GM18505 (cell line): ENCODE measurements at regions not wholly inside any gene's neighbourhood (a gene's known extent, or its start where the extent isn't known, plus 50 kb on each side); places are given as distances from the start of the nearest gene placed in this dataset.
"Not testable (repeated sequence)": the region's sequence is repeated elsewhere in the genome, so short reads cannot be mapped to it uniquely, and the experiment has no call there.

Experiments used
- ATAC-seq: cut with Tn5 transposase; IDR thresholded peaks from one replicate; pipeline ENCODE4 v1.9.1; 2021; ENCODE audit not compliant: unreplicated experiment
- POLR2A ChIP-seq: IDR thresholded peaks from 4 replicates; pipeline ENCODE4 v1.6.1; 2011; ENCODE audit warnings: borderline replicate concordance; ENCODE audit not compliant: insufficient read depth, insufficient read length; ENCODE audit errors: extremely low read depth

DNA sequence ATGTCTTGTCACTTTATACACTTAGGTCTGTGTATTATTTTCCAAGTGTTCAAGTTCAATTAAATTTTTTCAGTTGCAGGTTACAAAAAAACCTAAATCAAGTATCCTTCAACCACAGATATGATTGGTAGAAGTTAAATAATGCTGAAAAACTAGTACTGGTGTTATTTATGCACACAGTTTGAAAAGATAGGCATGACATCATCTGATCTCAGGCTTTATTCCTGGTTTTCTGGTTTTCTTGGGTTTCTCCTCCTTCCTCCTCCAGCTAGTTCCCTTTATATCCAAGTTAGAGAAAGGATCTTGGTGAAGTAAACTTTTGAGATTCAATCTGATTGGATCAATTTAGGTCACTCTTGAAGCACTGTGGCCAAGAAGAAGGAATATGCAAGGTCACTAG lies 1201.1 kb upstream of the B3GALT2 start:
- no peak for TF ChIP-seq POLR2A
- ATAC-seq: no peak

DNA sequence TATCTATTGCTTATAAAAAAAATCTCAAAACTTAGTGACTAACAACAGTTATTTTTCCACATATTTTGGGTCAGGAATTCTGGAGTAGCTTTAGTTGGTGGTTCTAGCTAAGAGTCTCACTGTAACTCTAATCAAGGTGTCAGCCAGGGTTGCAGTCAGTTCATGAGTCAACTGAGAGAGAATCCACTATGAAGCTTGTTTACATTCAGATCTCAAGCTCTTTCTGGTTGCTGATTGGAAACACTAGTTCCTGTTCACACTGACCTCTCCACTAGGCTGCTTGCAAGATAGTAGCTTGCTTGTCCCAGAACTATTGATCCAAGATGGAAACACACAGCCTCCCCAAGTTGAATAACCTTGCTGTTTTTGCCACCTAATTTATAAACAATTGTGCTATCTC lies 1192.1 kb upstream of the B3GALT2 start:
- no peak for TF ChIP-seq POLR2A
- no peak for ATAC-seq

DNA sequence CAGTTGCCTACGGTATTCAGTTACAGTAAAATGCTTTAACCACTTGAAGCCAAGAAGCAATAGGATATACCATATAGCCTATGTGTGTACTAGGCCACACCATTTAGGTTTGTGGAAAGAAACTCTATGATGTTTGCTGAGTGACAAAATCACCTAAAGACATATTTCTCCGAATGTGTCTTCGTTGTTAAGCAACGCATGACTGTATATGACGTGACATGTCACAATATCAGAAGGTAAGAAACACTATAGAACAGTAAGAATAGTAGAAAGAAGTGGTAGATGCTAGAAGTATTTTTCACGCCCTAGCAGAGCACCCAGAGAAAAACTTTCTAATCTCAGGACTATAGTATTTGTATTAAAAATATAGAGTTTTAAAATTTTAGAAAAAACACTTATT lies 1188.2 kb upstream of the B3GALT2 start:
- no peak for TF ChIP-seq POLR2A
- ATAC-seq: no peak

DNA sequence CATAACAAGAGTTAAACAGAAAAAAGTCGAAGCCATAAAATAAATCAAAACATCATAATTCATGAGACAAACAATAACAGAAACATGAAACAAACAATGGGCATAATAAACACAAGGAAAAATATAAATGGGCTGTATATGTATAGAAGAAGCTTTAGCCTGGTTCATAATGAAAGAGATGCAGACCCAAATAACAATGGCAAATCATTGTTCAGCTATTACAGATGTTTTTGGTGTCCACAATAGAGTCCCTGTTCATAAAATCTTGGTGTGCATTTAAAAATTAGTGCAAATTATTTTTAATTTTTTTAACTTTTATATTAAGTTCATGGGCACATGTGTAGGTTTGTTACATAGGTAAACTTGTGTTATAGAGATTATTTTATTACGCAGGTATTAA lies 1185.9 kb upstream of the B3GALT2 start:
- TF ChIP-seq POLR2A: no peak
- no peak for ATAC-seq

DNA sequence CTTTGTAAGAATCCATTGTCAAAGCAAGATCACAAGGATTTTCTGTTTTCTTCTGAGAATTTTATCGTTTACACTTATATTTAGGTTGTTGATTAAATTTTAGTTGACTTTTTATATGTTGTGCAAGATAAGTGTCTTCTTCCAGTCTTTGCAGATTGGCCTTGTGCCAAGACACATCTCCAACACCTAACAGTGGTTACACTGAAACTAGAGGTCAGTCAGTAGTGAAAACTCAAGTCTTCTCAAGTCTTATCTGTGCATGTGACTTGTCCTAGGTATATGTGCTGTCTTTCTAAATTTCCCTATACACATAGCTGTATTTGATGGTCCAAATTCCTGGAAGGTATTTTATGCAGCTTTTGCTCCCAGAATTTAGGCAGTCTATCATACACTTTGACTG lies 1183.2 kb upstream of the B3GALT2 start:
- no peak for TF ChIP-seq POLR2A
- ATAC-seq: no peak

DNA sequence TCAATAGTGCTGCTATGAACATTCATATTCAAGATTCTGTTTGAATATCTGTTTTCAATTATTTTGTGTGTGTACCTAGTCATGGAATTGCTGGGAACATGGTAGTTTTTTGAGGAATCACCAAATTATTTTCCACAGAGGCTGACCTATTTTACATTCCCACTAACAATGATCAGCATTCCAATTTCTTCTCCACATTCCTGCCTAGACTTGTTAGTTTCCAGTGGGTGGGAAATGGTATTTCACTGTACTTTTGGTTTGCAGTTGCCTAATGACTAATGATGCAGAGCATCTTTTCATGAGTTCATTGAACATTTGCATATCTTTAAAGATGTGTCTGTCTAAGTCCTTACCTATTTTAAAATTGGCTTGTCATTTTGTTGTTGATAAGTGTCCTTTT lies 1182.6 kb upstream of the B3GALT2 start:
- ATAC-seq: no peak
- TF ChIP-seq POLR2A: no peak

DNA sequence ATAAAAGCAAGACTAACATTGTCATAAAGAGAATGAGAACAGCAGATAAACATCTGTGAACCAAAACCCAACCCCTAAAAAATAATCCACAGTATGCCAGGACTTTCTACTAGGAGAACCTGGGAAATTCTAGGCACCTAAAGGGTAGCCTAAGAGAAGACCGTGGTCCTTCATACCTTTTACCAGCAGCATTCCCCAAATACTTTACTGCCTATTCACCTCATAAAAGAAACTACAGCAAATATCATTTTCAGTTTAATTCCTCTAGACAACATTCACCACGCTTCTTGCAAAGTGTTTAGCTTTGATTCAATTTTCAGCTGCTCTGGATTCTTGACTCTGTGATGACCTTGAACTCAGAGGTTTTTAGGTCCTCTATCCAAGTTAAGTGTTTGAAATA lies 1180.7 kb upstream of the B3GALT2 start:
- no peak for ATAC-seq
- TF ChIP-seq POLR2A: no peak

DNA sequence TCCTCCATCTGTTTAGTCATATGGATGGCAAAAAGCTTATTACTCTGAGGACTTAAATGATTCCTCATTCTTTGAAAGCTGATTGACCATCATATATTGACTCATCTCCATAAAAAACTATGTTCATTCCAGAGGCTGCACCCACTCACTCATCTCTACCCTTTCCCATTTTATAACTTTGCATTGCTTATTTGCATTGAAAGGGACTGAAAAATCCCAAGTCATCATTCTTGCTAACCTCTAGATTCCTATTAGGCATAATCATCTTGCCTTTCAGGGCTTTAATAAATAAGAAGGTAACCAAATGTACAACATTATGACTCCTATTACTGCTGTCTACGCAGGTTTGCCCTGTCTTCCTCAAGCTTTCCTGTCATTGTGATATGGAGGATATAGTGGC lies 1180.3 kb upstream of the B3GALT2 start:
- no peak for ATAC-seq
- no peak for TF ChIP-seq POLR2A

DNA sequence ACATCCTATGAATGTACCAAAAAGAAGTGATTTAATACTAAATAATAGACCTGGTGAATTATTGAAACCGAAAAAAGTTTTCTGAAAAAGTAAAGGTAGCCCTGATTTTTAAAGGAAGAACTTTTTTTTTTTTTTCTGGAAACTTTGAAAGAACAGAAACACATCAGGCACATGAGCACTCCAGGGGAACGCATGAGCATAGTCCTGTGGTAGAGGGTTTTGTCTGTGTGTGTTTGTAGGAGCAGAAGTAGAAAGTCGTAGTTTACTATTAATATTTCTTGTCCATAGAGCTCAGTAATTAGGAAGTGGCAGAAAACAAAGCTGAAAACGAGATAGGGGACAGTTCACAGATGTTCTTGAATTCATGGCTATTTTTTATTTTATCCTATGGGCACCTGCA lies 1175.9 kb upstream of the B3GALT2 start:
- no peak for ATAC-seq
- no peak for TF ChIP-seq POLR2A

DNA sequence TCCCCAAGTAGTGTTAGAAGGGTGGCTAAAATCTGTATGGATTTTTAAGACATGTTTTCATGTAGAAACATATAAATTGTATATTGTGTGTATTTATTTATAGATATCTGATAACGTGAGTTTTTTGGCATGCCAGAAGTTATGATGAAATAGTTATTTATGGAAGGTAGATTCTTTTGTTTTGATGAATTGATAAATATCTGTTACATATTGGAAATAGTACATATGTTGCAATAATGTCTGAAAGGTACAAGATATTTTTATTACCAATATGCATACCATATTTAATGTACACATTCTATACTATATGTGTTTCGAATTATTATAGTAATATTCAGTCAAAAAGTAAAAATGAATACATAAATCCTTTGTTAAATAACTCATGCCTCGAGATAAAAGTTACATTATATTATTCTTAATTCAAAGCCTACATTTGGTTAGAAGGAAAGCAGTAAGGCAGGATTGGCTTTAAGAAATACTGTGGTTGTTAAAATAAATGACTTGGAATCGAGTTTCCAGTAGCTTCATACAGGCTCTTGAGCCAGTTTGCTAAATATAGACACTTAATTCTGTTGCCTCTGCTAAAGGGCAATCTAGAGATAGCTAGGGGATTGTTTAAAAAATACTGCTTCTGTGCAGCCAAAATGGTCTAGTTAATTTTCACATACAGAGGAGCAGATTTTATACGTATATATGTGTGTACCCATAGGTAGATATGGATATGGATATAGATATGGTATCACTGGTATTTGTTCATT lies 1175.1 kb upstream of the B3GALT2 start:
- no peak for ATAC-seq
- no peak for TF ChIP-seq POLR2A

DNA sequence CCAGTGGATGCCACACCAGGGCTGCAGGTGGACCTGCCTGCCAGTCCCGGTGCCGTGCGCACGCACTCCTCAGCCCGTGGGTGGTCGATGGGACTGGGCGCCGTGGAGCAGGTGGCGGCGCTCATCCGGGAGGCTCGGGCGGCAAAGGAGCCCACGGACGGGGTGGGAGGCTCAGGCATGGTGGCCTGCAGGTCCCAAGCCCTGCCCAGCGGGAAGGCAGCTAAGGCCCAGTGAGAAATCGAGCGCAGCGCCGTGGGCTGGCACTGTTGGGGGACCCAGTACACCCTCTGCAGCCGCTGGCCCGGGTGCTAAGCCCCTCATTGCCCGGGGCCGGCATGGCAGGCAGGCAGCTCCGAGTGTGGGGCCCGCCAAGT lies 1171.8 kb upstream of the B3GALT2 start:
- no peak for ATAC-seq
- no peak for TF ChIP-seq POLR2A

DNA sequence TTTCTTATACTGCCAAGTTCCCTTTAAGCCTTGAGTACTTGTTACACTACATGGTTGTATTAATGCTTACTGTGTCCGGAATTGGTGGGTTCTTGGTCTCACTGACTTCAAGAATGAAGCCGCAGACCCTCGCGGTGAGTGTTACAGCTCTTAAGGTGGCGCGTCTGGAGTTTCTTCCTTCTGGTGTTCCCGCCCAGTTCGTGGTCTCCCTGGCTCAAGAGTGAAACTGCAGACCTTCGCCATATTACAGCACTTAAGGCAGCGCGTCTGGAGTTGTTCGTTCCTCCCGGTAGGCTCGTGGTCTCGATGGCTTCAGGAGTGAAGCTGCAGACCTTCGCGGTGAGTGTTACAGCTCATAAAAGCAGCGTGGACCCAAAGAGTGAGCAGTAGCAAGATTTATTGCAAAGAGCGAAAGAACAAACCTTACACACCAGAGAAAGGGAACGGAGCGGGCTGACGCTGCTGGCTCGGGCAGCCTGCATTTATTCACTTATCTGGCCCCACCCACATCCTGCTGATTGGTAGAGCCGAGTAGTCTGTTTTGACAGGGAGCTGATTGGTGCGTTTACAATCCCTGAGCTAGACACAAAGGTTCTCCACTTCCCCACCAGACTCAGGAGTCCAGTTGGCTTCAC lies 1171.3 kb upstream of the B3GALT2 start:
- not testable (repeated sequence) for ATAC-seq

DNA sequence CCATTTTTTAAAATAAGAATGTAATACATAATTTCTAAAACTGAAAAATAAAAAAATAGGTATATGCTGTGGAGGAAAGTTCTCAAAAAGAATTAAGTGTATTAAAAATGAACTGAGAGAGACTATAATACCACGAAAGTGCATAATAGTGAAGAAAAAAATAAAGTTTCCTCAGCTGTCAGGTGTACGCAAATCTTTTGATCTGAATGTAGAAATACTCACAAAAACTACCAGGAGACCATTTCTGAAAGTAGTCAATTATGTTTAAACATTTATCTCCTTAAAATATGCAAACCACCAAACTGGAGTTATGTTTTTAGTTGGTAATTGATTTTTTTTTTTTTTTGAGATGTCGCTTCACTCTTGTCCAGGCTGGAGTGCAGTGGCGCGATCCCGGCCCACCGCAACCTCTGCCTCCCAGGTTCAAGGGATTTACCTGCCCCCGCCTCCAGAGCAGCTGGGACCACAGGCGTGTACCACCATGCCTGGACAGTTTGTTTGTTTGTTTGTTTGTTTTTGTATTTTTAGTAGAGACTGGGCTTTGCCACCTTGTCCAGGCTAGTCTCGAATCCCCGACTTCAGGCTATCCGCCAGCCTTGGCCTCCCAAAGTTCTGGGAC lies 1169.2 kb upstream of the B3GALT2 start:
- no peak for TF ChIP-seq POLR2A
- no peak for ATAC-seq

DNA sequence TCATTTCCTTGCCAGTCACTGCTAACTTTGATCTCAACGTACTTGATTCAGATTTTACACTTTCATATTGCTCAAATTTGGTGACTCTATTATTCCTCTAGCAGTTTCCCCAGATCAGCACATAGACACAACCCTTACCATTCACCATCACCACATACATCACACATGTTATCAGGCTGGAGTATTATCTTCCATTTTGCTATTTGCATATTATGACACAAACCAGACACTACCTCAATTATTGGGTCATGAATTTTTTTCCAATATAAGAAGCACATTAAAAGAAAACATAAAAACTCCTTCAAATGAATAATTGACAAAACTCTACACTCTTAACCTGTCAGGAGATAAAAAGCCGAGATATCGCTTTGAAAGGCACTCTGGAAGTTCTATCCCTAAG lies 1166.7 kb upstream of the B3GALT2 start:
- ATAC-seq: no peak
- TF ChIP-seq POLR2A: no peak
